ENCODE measurements at regions not wholly inside any gene's neighbourhood (a gene's known extent, or its start where the extent isn't known, plus 50 kb on each side); places are given as distances from the start of the nearest gene placed in this dataset.

DNA sequence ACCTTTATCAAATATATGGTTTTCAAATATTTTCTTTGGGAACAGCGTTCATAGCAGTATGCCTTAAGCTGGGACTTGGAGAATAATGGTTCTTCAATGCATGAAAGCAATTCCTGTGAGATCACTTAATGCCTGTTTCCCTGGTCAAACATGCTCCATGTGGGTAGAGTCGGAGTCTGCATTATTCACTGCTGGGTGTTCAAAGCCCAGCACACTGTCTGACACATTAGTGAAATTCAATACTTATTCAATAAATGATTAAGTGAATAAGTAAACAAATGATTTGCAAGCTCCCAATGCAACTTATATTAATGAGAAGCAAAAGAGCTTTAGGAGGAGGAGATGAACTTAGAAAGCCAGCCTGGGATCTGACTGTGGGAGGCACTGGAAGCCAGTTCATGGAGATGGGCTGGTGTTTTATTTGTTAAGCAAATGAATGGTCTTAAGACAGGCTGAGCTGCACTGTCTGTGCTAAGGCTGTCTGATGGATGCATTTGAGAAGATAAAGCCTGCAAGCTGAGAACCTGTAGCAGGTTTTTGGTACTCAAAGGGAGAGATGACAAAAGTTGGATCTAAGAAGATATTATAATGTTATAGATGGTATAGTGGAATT is 490.8 kb downstream of the MCTP2 start:
- peaks cover 11% of the 10 kb centered on the region for H3K27me3 Mint-ChIP-seq
- TF ChIP-seq, protein P1, sequence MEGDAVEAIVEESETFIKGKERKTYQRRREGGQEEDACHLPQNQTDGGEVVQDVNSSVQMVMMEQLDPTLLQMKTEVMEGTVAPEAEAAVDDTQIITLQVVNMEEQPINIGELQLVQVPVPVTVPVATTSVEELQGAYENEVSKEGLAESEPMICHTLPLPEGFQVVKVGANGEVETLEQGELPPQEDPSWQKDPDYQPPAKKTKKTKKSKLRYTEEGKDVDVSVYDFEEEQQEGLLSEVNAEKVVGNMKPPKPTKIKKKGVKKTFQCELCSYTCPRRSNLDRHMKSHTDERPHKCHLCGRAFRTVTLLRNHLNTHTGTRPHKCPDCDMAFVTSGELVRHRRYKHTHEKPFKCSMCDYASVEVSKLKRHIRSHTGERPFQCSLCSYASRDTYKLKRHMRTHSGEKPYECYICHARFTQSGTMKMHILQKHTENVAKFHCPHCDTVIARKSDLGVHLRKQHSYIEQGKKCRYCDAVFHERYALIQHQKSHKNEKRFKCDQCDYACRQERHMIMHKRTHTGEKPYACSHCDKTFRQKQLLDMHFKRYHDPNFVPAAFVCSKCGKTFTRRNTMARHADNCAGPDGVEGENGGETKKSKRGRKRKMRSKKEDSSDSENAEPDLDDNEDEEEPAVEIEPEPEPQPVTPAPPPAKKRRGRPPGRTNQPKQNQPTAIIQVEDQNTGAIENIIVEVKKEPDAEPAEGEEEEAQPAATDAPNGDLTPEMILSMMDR (IDR thresholded peaks at IDR 0.05) = no peak
- intact Hi-C loops (cut with micrococcal nuclease) = no loop called here
- no peak overlapping the region for H3K4me3 Mint-ChIP-seq
- H3K9me3 Mint-ChIP-seq = no peaks in the 10 kb centered on the region
- H3K4me1 Mint-ChIP-seq (ENCODE audit: low read depth) = no peaks in the 10 kb centered on the region
- no peak overlapping the region for H3K27ac Mint-ChIP-seq
- DNase-seq (no peak), ATAC-seq (no peak)
- H3K36me3 Mint-ChIP-seq (ENCODE audit: low read depth) = no peaks in the 10 kb centered on the region
- ChIA-PET POLR2A (no interaction called here), CTCF (no interaction called here)

DNA sequence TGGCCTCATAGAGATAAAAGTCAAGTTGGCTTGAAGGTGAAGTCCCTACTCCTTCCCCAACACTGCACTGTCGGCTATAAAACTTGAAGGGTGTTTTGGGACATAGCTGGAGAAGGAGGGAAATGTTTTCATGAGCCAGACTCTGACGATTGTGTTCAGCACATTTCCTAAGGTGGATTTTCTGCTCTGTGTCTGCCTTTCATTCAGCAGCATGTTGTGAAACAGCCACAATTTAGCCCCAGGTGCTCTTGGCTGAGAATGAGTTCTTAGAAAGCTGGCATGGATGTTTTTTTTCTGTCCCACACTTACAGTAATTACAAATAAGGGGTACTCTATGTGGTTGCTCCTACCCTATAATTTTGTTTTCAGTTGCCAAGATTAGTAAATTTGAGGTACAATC is 492.4 kb downstream of the MCTP2 start:
- DNase-seq = no peak
- H3K36me3 Mint-ChIP-seq (ENCODE audit: low read depth) = no peaks in the 10 kb centered on the region
- H3K4me3 Mint-ChIP-seq = no peak overlapping the region
- ATAC-seq = no peak
- POLR2A ChIA-PET = no interaction called here
- H3K9me3 Mint-ChIP-seq = no peaks in the 10 kb centered on the region
- CTCF ChIA-PET = no interaction called here
- no peak overlapping the region for H3K27ac Mint-ChIP-seq
- H3K27me3 Mint-ChIP-seq = peaks cover 15% of the 10 kb centered on the region
- no peaks in the 10 kb centered on the region for H3K4me1 Mint-ChIP-seq (ENCODE audit: low read depth)
- TF ChIP-seq, protein P1 (IDR thresholded peaks at IDR 0.05) = no peak
- intact Hi-C loops (cut with micrococcal nuclease) = no loop called here

DNA sequence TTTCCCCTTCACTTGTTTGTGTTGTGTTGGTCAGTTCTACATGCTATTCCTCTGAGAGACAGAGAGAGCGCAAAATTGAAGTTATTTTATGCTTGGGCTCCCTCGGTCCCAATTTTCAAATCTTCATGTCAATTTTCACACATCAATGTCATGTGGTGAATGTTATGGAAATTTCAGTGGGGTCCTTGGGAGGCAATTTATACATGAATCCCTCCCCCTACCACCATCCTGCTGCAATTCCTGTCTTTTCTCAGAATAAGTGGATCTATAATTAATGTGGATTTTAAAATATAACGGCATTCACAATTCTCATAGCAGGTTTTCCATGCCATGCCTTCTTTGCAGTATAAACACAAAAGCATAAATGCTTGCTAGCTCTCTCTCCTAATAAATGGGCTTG is 499.9 kb downstream of the MCTP2 start:
- no peaks in the 10 kb centered on the region for H3K36me3 Mint-ChIP-seq (ENCODE audit: low read depth)
- no peak overlapping the region for H3K27ac Mint-ChIP-seq
- ChIA-PET CTCF (no interaction called here), POLR2A (no interaction called here)
- ATAC-seq (no peak), DNase-seq (no peak)
- intact Hi-C loops (cut with micrococcal nuclease) = no loop called here
- peaks cover 5% of the 10 kb centered on the region for H3K27me3 Mint-ChIP-seq
- no peak overlapping the region for H3K4me3 Mint-ChIP-seq
- TF ChIP-seq, protein P1 (IDR thresholded peaks at IDR 0.05) = no peak
- H3K9me3 Mint-ChIP-seq = no peaks in the 10 kb centered on the region
- no peaks in the 10 kb centered on the region for H3K4me1 Mint-ChIP-seq (ENCODE audit: low read depth)

DNA sequence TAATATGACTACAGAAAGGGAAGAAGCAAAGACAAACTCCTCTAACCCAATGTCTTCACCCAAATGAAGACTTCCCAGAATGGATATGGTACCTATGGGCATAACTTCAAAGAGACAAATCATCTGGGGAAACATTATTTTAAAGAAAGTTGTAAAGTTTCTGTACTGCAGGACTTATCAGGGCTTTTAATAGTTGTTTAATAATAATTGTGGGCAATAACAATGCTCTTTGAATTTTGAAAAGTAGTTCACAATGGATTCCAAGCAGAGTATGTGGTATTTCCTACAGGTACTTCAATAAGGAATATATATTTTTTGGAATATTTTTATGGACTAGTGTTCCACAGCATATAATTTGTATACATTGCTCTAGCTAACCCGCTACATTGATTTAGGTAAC is 503.1 kb downstream of the MCTP2 start:
- ATAC-seq (no peak), DNase-seq (no peak)
- no peak overlapping the region for H3K4me3 Mint-ChIP-seq
- ChIA-PET POLR2A (no interaction called here), CTCF (no interaction called here)
- no peaks in the 10 kb centered on the region for H3K4me1 Mint-ChIP-seq (ENCODE audit: low read depth)
- TF ChIP-seq, protein P1 (IDR thresholded peaks at IDR 0.05) = no peak
- intact Hi-C loops (cut with micrococcal nuclease) = no loop called here
- H3K27me3 Mint-ChIP-seq = peaks cover 2% of the 10 kb centered on the region
- H3K36me3 Mint-ChIP-seq (ENCODE audit: low read depth) = no peaks in the 10 kb centered on the region
- no peaks in the 10 kb centered on the region for H3K9me3 Mint-ChIP-seq
- no peak overlapping the region for H3K27ac Mint-ChIP-seq

DNA sequence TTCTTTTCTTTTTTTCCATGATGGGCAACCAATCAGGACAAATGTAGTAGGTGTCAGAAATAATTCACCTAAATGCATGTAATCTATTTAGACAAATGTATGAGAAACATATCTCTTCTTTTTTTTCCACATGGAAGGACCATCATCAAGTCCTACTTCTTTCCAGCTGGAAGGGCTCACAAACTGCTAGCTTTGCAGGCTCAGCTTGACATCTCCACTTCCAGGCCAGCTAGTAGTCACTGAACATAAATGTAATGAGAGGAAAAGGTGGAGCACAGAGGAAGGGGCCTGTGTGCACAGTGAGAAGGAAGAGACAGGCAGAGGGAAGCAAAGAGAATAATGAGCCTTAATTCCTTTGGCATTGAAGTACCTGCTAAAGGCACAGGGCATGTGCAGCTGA is 504.9 kb downstream of the MCTP2 start:
- H3K36me3 Mint-ChIP-seq (ENCODE audit: low read depth) = no peaks in the 10 kb centered on the region
- intact Hi-C loops (cut with micrococcal nuclease) = no loop called here
- H3K27ac Mint-ChIP-seq = no peak overlapping the region
- CTCF ChIA-PET = no interaction called here
- no peak for DNase-seq
- POLR2A ChIA-PET = no interaction called here
- H3K4me1 Mint-ChIP-seq (ENCODE audit: low read depth) = no peaks in the 10 kb centered on the region
- H3K9me3 Mint-ChIP-seq = no peaks in the 10 kb centered on the region
- H3K4me3 Mint-ChIP-seq = no peak overlapping the region
- no peak for ATAC-seq
- H3K27me3 Mint-ChIP-seq = no peaks in the 10 kb centered on the region
- TF ChIP-seq, protein P1 (IDR thresholded peaks at IDR 0.05) = no peak

Measured in activated CD8-positive, alpha-beta T cell treated with anti-CD3 and anti-CD28 coated beads for 36 hours (primary cell).